IMR-90 (cell line): ENCODE measurements at regions not wholly inside any gene's neighbourhood (a gene's known extent, or its start where the extent isn't known, plus 50 kb on each side); places are given as distances from the start of the nearest gene placed in this dataset.
A peak's percentile ranks its signal among the peaks of the same experiment; 100 is the strongest.

ENCODE experiments used
- ATAC-seq: fragments of 200-7000 bp; cut with Tn5 transposase; 2 replicates; pipeline ENCODE4 v1.9.1; 2020; ENCODE audit warnings: low read depth, mild to moderate bottlenecking, moderate library complexity
- BruUV-seq: library from RNA; stranded (reverse); fragments of 400-500 nt; replicated peaks from 2 replicates; lab custom pipeline; 2021; lab: Mats Ljungman, UMichigan
- CTCF ChIA-PET: fragments of 300-600 bp; formaldehyde crosslinking; extraction: SDS; loops from one replicate; lab custom pipeline; 2021; ENCODE audit warnings: antibody characterized with exemption; lab: Yijun Ruan, JAX
- POLR2A ChIA-PET: fragments of 300-600 bp; sonication (Branson Sonifier 250); formaldehyde crosslinking; loops from one replicate; lab custom pipeline; 2022; ENCODE audit warnings: antibody characterized with exemption; ENCODE audit not compliant: unreplicated experiment; lab: Charles Lee
- DNase-seq: peaks from one replicate; pipeline ENCODE4 v3.0.0; 2013
- H2AFZ ChIP-seq: replicated peaks from 2 replicates; pipeline ENCODE3; 2013; ENCODE audit warnings: low read length, mild to moderate bottlenecking; ENCODE audit not compliant: poor library complexity
- H2AK5ac ChIP-seq: 2 replicates; pipeline ENCODE4 v1.6.1; 2013; ENCODE audit warnings: low read depth, low read length, inconsistent platforms
- H2AK9ac ChIP-seq: replicated peaks from 2 replicates; pipeline ENCODE3; 2013; ENCODE audit warnings: mild to moderate bottlenecking, low read depth, low read length, moderate library complexity; ENCODE audit not compliant: poor library complexity
- H2BK120ac ChIP-seq: 2 replicates; pipeline ENCODE4 v1.6.1; 2013; ENCODE audit warnings: low read depth, low read length, inconsistent platforms
- H2BK15ac ChIP-seq: 3 replicates; pipeline ENCODE4 v1.6.1; 2013; ENCODE audit warnings: low read depth, low read length, inconsistent platforms
- H2BK20ac ChIP-seq: 2 replicates; pipeline ENCODE4 v1.6.1; 2013; ENCODE audit warnings: low read depth, mild to moderate bottlenecking, inconsistent platforms, low read length, moderate library complexity
- H2BK5ac ChIP-seq: 2 replicates; pipeline ENCODE4 v1.6.1; 2013; ENCODE audit warnings: mild to moderate bottlenecking, low read depth, low read length, inconsistent platforms; ENCODE audit not compliant: poor library complexity, severe bottlenecking
- H3K14ac ChIP-seq: replicated peaks from 2 replicates; pipeline ENCODE4 v1.6.1; 2013; ENCODE audit warnings: low read depth, low read length, inconsistent platforms
- H3K18ac ChIP-seq: 2 replicates; pipeline ENCODE4 v1.6.1; 2013; ENCODE audit warnings: low read depth, low read length, control low read depth
- H3K23ac ChIP-seq: 2 replicates; pipeline ENCODE4 v1.6.1; 2013; ENCODE audit warnings: low read depth, low read length, inconsistent platforms
- H3K27ac ChIP-seq: 2 replicates; pipeline ENCODE4 v1.5.1; 2013; ENCODE audit warnings: mild to moderate bottlenecking, control low read depth, low read length; ENCODE audit not compliant: insufficient read depth
- H3K27me3 ChIP-seq: 2 replicates; pipeline ENCODE4 v1.6.1; 2013; ENCODE audit warnings: low read length; ENCODE audit not compliant: control insufficient read depth, insufficient read depth
- H3K36me3 ChIP-seq: 2 replicates; pipeline ENCODE4 v1.6.1; 2013; ENCODE audit warnings: low read length, mixed read lengths; ENCODE audit not compliant: control insufficient read depth, insufficient read depth
- H3K4ac ChIP-seq: 2 replicates; pipeline ENCODE4 v1.6.1; 2013; ENCODE audit warnings: low read depth, low read length, inconsistent platforms
- H3K4me1 ChIP-seq: 2 replicates; pipeline ENCODE4 v1.6.1; 2013; ENCODE audit warnings: low read length, mixed read lengths; ENCODE audit not compliant: control insufficient read depth, insufficient read depth
- H3K4me2 ChIP-seq: 2 replicates; pipeline ENCODE4 v1.6.1; 2013; ENCODE audit warnings: low read depth, mild to moderate bottlenecking, control low read depth, low read length, moderate library complexity
- H3K4me3 ChIP-seq: 2 replicates; pipeline ENCODE4 v1.5.1; 2013; ENCODE audit warnings: low read depth, mild to moderate bottlenecking, control low read depth, low read length, moderate library complexity; ENCODE audit not compliant: insufficient read depth
- H3K56ac ChIP-seq: 2 replicates; pipeline ENCODE4 v1.6.1; 2013; ENCODE audit warnings: low read length, inconsistent platforms; ENCODE audit not compliant: insufficient read depth; ENCODE audit errors: extremely low read depth
- H3K79me1 ChIP-seq, 2 experiments: 2 replicates each; pipeline ENCODE4 v1.6.1; 2013; ENCODE audit warnings: low read length in 2 of 2, inconsistent platforms in 1 of 2, low read depth in 1 of 2
- H3K9ac ChIP-seq: 2 replicates; pipeline ENCODE4 v1.6.1; 2013; ENCODE audit warnings: low read depth, low read length, control low read depth
- H3K9me1 ChIP-seq: 2 replicates; pipeline ENCODE4 v1.6.1; 2013; ENCODE audit warnings: low read length, inconsistent platforms; ENCODE audit not compliant: insufficient read depth
- H3K9me3 ChIP-seq: 2 replicates; pipeline ENCODE4 v1.6.1; 2013; ENCODE audit warnings: low read length; ENCODE audit not compliant: control insufficient read depth, insufficient read depth
- H4K20me1 ChIP-seq: 2 replicates; pipeline ENCODE4 v1.6.1; 2013; ENCODE audit warnings: low read length, inconsistent platforms; ENCODE audit not compliant: insufficient read depth
- H4K5ac ChIP-seq: 2 replicates; pipeline ENCODE4 v1.6.1; 2013; ENCODE audit warnings: mild to moderate bottlenecking, low read depth, low read length, control low read depth
- H4K8ac ChIP-seq, 2 experiments: 2 replicates each; pipeline ENCODE4 v1.6.1; 2013; ENCODE audit warnings: low read depth in 2 of 2, low read length in 2 of 2, control low read depth in 1 of 2, inconsistent platforms in 1 of 2
- H4K91ac ChIP-seq: 2 replicates; pipeline ENCODE4 v1.6.1; 2013; ENCODE audit warnings: low read depth, low read length, inconsistent platforms; ENCODE audit not compliant: insufficient read depth
- BHLHE40 ChIP-seq: fragments of 150-350 bp; IDR thresholded peaks from 2 replicates; pipeline ENCODE4 v1.6.1; 2016; ENCODE audit warnings: mild to moderate bottlenecking, low read depth, low read length
- ELK1 ChIP-seq: fragments of 150-350 bp; IDR thresholded peaks from 2 replicates; pipeline ENCODE4 v1.6.1; 2016; ENCODE audit warnings: low read depth, mild to moderate bottlenecking, low read length, moderate library complexity, borderline replicate concordance
- FOS ChIP-seq: fragments of 150-350 bp; IDR thresholded peaks from 2 replicates; pipeline ENCODE4 v1.6.1; 2016; ENCODE audit warnings: low read depth, low read length
- MXI1 ChIP-seq: IDR thresholded peaks from 2 replicates; pipeline ENCODE4 v1.6.1; 2012; ENCODE audit warnings: low read depth, mild to moderate bottlenecking, low read length, moderate library complexity, borderline replicate concordance
- POLR2A ChIP-seq: IDR thresholded peaks from 2 replicates; pipeline ENCODE4 v1.6.1; 2012; ENCODE audit warnings: mild to moderate bottlenecking, low read depth, low read length
- RAD21 ChIP-seq: IDR thresholded peaks from 2 replicates; pipeline ENCODE4 v1.6.1; 2012; ENCODE audit warnings: low read length, improper control_type of control experiment
- SMC3 ChIP-seq: fragments of 150-350 bp; IDR thresholded peaks from 2 replicates; pipeline ENCODE4 v1.6.1; 2016; ENCODE audit warnings: low read depth, mild to moderate bottlenecking, antibody characterized with exemption, low read length, moderate library complexity
- USF2 ChIP-seq: fragments of 150-350 bp; IDR thresholded peaks from 2 replicates; pipeline ENCODE4 v1.6.1; 2017; ENCODE audit warnings: mild to moderate bottlenecking, antibody characterized with exemption, low read length, low read depth
- WGBS, 2 experiments: methylation state at CpG; one replicate each; pipeline versions ENCODE4 v1.1.5 to v1.1.7; 2013; ENCODE audit warnings: missing lambda C conversion rate in 2 of 2; ENCODE audit not compliant: insufficient read length in 1 of 2; ENCODE audit errors: extremely low coverage in 2 of 2; 5-methylcytosine and 5-hydroxymethylcytosine counted together
- dilution Hi-C: fragments of 300-500 bp; cut with HindIII; formaldehyde crosslinking; loops from one replicate; pipeline ENCODE4 v1.14.3; 2018; ENCODE audit warnings: low sequenced_read_pairs; ENCODE audit not compliant: unreplicated experiment
- in situ Hi-C: fragments of 300-500 bp; cut with MboI; formaldehyde crosslinking; loops from 3 replicates; pipeline ENCODE4 v1.14.3; 2019; ENCODE audit warnings: low sequenced_read_pairs, inconsistent platforms, mixed read lengths
- intact Hi-C: fragments of 100-400 bp; cut with micrococcal nuclease; formaldehyde crosslinking; loops from 2 replicates; pipeline ENCODE4 v1.10.0; 2022

GRCh38 chr6:105851113-105851580, 235.0 kb upstream of the PRDM1 start:
- 0 out of 2 replicates have a peak overlapping the region, but pooled peaks have one; percentile 4 for H3K14ac ChIP-seq
- H3K36me3 ChIP-seq = no peaks in the 10 kb centered on the region
- DNase-seq (peak; percentile 51), ATAC-seq (peak; percentile 70)
- peaks cover 5% of the 10 kb centered on the region; the same call in 1 of the 2 replicates for H3K9me1 ChIP-seq
- H2AFZ ChIP-seq = peak overlapping the region; percentile 54
- ChIA-PET POLR2A (no interaction called here), CTCF (no interaction called here)
- no peaks in the 10 kb centered on the region for H4K20me1 ChIP-seq
- no TSS peak for BruUV-seq
- no peak overlapping the region for H3K4ac ChIP-seq
- no peak for TF ChIP-seq POLR2A
- TF ChIP-seq FOS = no peak
- no peak for TF ChIP-seq BHLHE40
- no peak for TF ChIP-seq MXI1
- TF ChIP-seq ELK1 = no peak
- TF ChIP-seq RAD21 = no peak
- TF ChIP-seq USF2 = no peak
- TF ChIP-seq SMC3 = no peak
- dilution Hi-C loops = no loop called here
- no peaks in the 10 kb centered on the region for H3K9me3 ChIP-seq
- no peak overlapping the region for H4K91ac ChIP-seq
- H2AK9ac ChIP-seq = peak overlapping the region; percentile 29
- no peak overlapping the region for H3K23ac ChIP-seq
- no peak overlapping the region for H3K4me2 ChIP-seq
- H4K8ac ChIP-seq = peak overlapping the region in 1 of 2 experiments; percentile 39; a peak in 2 of 4 replicates
- in situ Hi-C loops = no loop called here
- H3K56ac ChIP-seq = no peak overlapping the region
- H2BK15ac ChIP-seq = no peak overlapping the region
- no peaks in the 10 kb centered on the region for H3K79me1 ChIP-seq
- H2BK120ac ChIP-seq = peak overlapping the region; percentile 40; the same call in 1 of the 2 replicates
- no peak overlapping the region for H3K4me3 ChIP-seq
- H2AK5ac ChIP-seq = no peak overlapping the region
- H3K18ac ChIP-seq = no peak overlapping the region
- no peak overlapping the region; the same call in 1 of the 2 replicates for H3K27ac ChIP-seq
- H2BK5ac ChIP-seq = no peak overlapping the region
- 33% methylated on average over 2 of the region's 10 CpGs; no CpG with 5 or more reads in 1 of the 2 experiments for WGBS, 2 experiments
- H3K9ac ChIP-seq = no peak overlapping the region
- peaks cover 8% of the 10 kb centered on the region for H3K4me1 ChIP-seq
- no peak overlapping the region for H2BK20ac ChIP-seq
- no peak overlapping the region for H4K5ac ChIP-seq
- no peaks in the 10 kb centered on the region for H3K27me3 ChIP-seq
- intact Hi-C loops = no loop called here
